Ishikawa (cell line): ENCODE measurements at regions not wholly inside any gene's neighbourhood (a gene's known extent, or its start where the extent isn't known, plus 50 kb on each side); places are given as distances from the start of the nearest gene placed in this dataset.

ENCODE experiments used
- CEBPB ChIP-seq: IDR thresholded peaks from 2 replicates; pipeline ENCODE4 v1.6.1; 2012
- CREB1 ChIP-seq: IDR thresholded peaks from 2 replicates; pipeline ENCODE4 v1.6.1; 2012; ENCODE audit warnings: low read depth
- EP300 ChIP-seq: IDR thresholded peaks from 2 replicates; pipeline ENCODE4 v1.6.1; 2012; ENCODE audit warnings: borderline replicate concordance
- FOXM1 ChIP-seq: IDR thresholded peaks from 2 replicates; pipeline ENCODE4 v1.6.1; 2012; ENCODE audit warnings: low read depth, borderline replicate concordance
- NFIC ChIP-seq: IDR thresholded peaks from 2 replicates; pipeline ENCODE4 v1.6.1; 2012
- REST ChIP-seq: IDR thresholded peaks from 2 replicates; pipeline ENCODE4 v1.6.1; 2012; ENCODE audit warnings: low read depth, mild to moderate bottlenecking
- TCF12 ChIP-seq: IDR thresholded peaks from 2 replicates; pipeline ENCODE4 v1.6.1; 2012; ENCODE audit warnings: low read depth
- USF1 ChIP-seq: IDR thresholded peaks from 2 replicates; pipeline ENCODE4 v1.6.1; 2012
- YY1 ChIP-seq: IDR thresholded peaks from 2 replicates; pipeline ENCODE4 v1.6.1; 2012; ENCODE audit warnings: low read depth
- ZBTB7A ChIP-seq: IDR thresholded peaks from 2 replicates; pipeline ENCODE4 v1.6.1; 2012; ENCODE audit warnings: low read depth

- no peak for TF ChIP-seq YY1
- no peak for TF ChIP-seq EP300
- TF ChIP-seq REST = no peak
- no peak for TF ChIP-seq USF1
- no peak for TF ChIP-seq ZBTB7A
- no peak for TF ChIP-seq NFIC
- TF ChIP-seq TCF12 = no peak
- TF ChIP-seq FOXM1 = no peak
- TF ChIP-seq CEBPB = no peak
- TF ChIP-seq CREB1 = no peak
These were observed 86.1 kb upstream of the CEP78 start for GRCh38 chr9:78149702-78150291.
